ENCODE measurements at regions not wholly inside any gene's neighbourhood (a gene's known extent, or its start where the extent isn't known, plus 50 kb on each side); places are given as distances from the start of the nearest gene placed in this dataset.

- TF ChIP-seq CTCF (conservative IDR thresholded peaks at IDR 0.05; ENCODE audit: low read depth in 2 of 2) (no peak), EZH2phosphoT487 (IDR thresholded peaks at IDR 0.05; ENCODE audit: unreplicated experiment) (no peak), POLR2AphosphoS5 (IDR thresholded peaks at IDR 0.05; ENCODE audit: low read depth) (no peak), STAT1 (IDR thresholded peaks at IDR 0.05; ENCODE audit: unreplicated experiment) (no peak), EZH2 (IDR thresholded peaks at IDR 0.05; ENCODE audit: low read depth, unreplicated experiment) (no peak)
Observed at GRCh38 chrX:113412106-113412505, 571.5 kb upstream of the AMOT start.

Measured in GM23338 (cell line).